Osteoblast (primary cell): ENCODE measurements at regions not wholly inside any gene's neighbourhood (a gene's known extent, or its start where the extent isn't known, plus 50 kb on each side); places are given as distances from the start of the nearest gene placed in this dataset.

Experiments used
- DNase-seq: peaks from one replicate; pipeline ENCODE4 v3.0.0; 2011; ENCODE audit warnings: low spot score, mixed read lengths; ENCODE audit not compliant: insufficient read length; ENCODE audit errors: missing footprints
- H2AFZ ChIP-seq: 2 replicates; pipeline ENCODE4 v1.6.0; 2011; ENCODE audit warnings: mild to moderate bottlenecking, low read length
- H3K27ac ChIP-seq: 2 replicates; pipeline ENCODE4 v1.5.1; 2011; ENCODE audit warnings: mild to moderate bottlenecking, low read depth, low read length, moderate library complexity
- H3K27me3 ChIP-seq: 2 replicates; pipeline ENCODE4 v1.6.0; 2012; ENCODE audit warnings: mild to moderate bottlenecking, control low read depth, inconsistent platforms, low read length, moderate library complexity; ENCODE audit not compliant: insufficient read depth
- H3K36me3 ChIP-seq: 2 replicates; pipeline ENCODE4 v1.5.1; 2011; ENCODE audit warnings: mild to moderate bottlenecking, low read length, control low read depth, moderate library complexity; ENCODE audit not compliant: insufficient read depth
- H3K4me1 ChIP-seq: 2 replicates; pipeline ENCODE4 v1.5.1; 2011; ENCODE audit warnings: mild to moderate bottlenecking, low read length, control low read depth, moderate library complexity; ENCODE audit not compliant: insufficient read depth
- H3K4me2 ChIP-seq: 2 replicates; pipeline ENCODE4 v1.6.0; 2011; ENCODE audit warnings: mild to moderate bottlenecking, low read length; ENCODE audit not compliant: insufficient read depth
- H3K4me3 ChIP-seq: fragments of 200-600 bp; sonication (generic); 3 replicates; pipeline ENCODE4 v1.5.1; 2012; ENCODE audit warnings: mild to moderate bottlenecking, low read length, inconsistent platforms; ENCODE audit not compliant: insufficient read depth
- H3K79me2 ChIP-seq: 2 replicates; pipeline ENCODE4 v1.6.0; 2012; ENCODE audit warnings: mild to moderate bottlenecking, low read length, control low read depth, inconsistent platforms; ENCODE audit not compliant: insufficient read depth
- H3K9me3 ChIP-seq: 2 replicates; pipeline ENCODE4 v1.5.1; 2011; ENCODE audit warnings: low read depth, low read length, control low read depth
- H4K20me1 ChIP-seq: 2 replicates; pipeline ENCODE4 v1.6.0; 2012; ENCODE audit warnings: mild to moderate bottlenecking, low read length, control low read depth; ENCODE audit not compliant: insufficient read depth
- TF ChIP-seq, protein P1 (sequence below): IDR thresholded peaks from 2 replicates; pipeline ENCODE4 v1.5.1; 2011; ENCODE audit warnings: mild to moderate bottlenecking, low read depth, low read length, moderate library complexity; ENCODE audit errors: extremely low read depth

DNA sequence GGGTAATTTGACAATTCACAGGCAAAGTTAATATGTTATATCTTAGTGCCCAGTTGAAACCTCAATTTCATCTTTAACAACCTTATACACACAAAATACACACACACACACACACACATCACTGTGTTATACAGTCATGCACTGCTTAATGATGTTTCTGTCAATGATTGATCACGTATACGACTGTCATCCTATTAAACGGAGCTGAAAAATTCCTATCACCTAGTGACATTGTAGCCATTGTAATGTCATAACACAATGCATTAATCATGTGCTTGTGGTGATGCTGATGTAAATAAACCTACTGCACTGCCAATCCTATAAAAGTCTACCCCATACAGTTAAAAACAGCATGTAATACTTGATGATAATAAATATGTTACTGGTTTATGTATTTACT lies 64.8 kb upstream of the HLA-E start:
- DNase-seq, result no peak
- no peaks in the 10 kb centered on the region for H3K79me2 ChIP-seq
- no peaks in the 10 kb centered on the region for H4K20me1 ChIP-seq
- no peak overlapping the region for H3K27ac ChIP-seq
- no peaks in the 10 kb centered on the region for H3K36me3 ChIP-seq
- H3K27me3 ChIP-seq, result peaks cover 12% of the 10 kb centered on the region
- H3K4me1 ChIP-seq, result no peaks in the 10 kb centered on the region
- H2AFZ ChIP-seq, result no peak overlapping the region
- H3K9me3 ChIP-seq, result no peaks in the 10 kb centered on the region
- no peak overlapping the region for H3K4me2 ChIP-seq
- H3K4me3 ChIP-seq, result no peak overlapping the region
- TF ChIP-seq, protein P1, sequence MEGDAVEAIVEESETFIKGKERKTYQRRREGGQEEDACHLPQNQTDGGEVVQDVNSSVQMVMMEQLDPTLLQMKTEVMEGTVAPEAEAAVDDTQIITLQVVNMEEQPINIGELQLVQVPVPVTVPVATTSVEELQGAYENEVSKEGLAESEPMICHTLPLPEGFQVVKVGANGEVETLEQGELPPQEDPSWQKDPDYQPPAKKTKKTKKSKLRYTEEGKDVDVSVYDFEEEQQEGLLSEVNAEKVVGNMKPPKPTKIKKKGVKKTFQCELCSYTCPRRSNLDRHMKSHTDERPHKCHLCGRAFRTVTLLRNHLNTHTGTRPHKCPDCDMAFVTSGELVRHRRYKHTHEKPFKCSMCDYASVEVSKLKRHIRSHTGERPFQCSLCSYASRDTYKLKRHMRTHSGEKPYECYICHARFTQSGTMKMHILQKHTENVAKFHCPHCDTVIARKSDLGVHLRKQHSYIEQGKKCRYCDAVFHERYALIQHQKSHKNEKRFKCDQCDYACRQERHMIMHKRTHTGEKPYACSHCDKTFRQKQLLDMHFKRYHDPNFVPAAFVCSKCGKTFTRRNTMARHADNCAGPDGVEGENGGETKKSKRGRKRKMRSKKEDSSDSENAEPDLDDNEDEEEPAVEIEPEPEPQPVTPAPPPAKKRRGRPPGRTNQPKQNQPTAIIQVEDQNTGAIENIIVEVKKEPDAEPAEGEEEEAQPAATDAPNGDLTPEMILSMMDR, result no peak
